ENCODE measurements at regions not wholly inside any gene's neighbourhood (a gene's known extent, or its start where the extent isn't known, plus 50 kb on each side); places are given as distances from the start of the nearest gene placed in this dataset.

DNA sequence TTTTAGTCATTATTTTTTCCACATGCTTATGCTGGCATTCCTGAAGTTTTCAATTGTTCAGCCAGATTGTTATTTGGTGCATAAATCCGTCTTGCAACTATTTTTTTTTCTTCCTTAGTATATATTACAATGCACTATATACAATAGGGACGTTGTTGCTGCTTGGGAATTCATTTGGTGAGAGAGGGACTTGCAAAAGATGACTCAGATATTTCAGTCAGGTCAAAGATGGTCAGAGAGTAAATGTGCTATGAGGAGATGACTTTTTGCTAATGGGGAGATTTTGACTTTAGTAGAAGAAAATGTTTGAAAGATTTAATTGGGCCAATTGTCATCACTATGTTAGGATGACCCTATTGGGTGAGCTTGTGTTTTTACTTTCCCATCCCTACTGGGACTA lies 348.4 kb upstream of the MTPN start:
- Mint-ChIP-seq H3K36me3 (ENCODE audit: insufficient read depth) (no peaks in the 10 kb centered on the region), H3K4me3 (no peak overlapping the region), H3K27me3 (ENCODE audit: low read depth) (no peaks in the 10 kb centered on the region), H3K4me1 (ENCODE audit: low read depth) (no peaks in the 10 kb centered on the region), H3K9me3 (no peaks in the 10 kb centered on the region)
- DNase-seq (no peak), ATAC-seq (no peak)

GRCh38 chr7:136325027-136325426 lies 347.9 kb upstream of the MTPN start:
- no peaks in the 10 kb centered on the region for H3K27me3 Mint-ChIP-seq (ENCODE audit: low read depth)
- H3K4me1 Mint-ChIP-seq (ENCODE audit: low read depth), result no peaks in the 10 kb centered on the region
- ATAC-seq, result no peak
- H3K36me3 Mint-ChIP-seq (ENCODE audit: insufficient read depth), result no peaks in the 10 kb centered on the region
- H3K9me3 Mint-ChIP-seq, result peaks cover 2% of the 10 kb centered on the region
- DNase-seq, result no peak
- no peak overlapping the region for H3K4me3 Mint-ChIP-seq

DNA sequence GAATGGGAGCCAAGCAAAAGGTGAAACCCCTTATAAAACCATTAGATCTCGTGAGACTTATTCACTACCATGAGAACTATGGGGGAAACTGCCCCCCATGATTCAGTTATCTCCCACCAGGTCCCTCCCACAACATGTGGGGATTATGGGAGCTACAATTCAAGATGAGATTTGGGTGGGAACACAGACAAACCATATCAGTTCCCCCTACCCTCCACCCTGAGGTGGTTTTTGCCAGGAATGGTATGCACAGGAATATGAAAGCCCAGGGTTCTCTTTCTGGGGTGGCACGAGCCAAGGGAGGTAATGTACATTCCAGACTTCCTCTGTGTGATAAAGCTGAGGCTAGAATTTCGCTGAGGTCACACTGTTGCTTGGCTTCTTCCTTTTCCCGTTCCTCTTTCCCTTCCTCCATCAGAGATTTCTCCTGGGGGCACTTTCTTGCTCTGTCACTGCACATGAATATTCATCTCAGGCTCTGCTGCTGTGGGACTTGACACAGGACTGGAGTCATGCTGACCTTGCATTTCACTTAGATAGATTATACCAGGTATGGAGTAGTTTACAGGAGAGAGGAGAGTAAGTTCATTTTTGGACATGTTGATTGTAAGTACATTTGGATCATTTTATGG lies 347.0 kb upstream of the MTPN start:
- peaks cover 6% of the 10 kb centered on the region for H3K9me3 Mint-ChIP-seq
- H3K4me3 Mint-ChIP-seq, result no peak overlapping the region
- H3K4me1 Mint-ChIP-seq (ENCODE audit: low read depth), result no peaks in the 10 kb centered on the region
- H3K27me3 Mint-ChIP-seq (ENCODE audit: low read depth), result no peaks in the 10 kb centered on the region
- H3K36me3 Mint-ChIP-seq (ENCODE audit: insufficient read depth), result no peaks in the 10 kb centered on the region
- ATAC-seq (no peak), DNase-seq (no peak)

DNA sequence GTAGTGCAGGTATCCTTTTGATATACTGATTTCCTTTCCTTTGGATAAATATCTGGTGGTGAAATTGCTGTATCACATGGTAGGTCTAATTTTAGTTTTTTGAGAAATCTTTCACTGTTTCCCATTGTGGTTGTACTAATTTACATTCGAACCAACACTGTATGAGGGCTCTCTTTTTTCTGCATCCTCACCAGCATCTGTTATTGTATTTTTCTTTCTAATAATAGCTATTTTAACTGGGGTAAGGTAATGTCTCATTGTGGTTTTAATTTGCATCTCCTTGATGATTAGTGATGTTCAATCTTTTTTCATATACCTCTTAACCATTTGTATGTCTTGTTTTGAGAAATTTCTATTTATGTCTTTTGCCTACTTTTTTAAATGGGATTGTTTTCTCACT lies 335.4 kb upstream of the MTPN start:
- H3K4me3 Mint-ChIP-seq, result no peak overlapping the region
- H3K36me3 Mint-ChIP-seq (ENCODE audit: insufficient read depth), result no peaks in the 10 kb centered on the region
- H3K4me1 Mint-ChIP-seq (ENCODE audit: low read depth), result no peaks in the 10 kb centered on the region
- peaks cover 22% of the 10 kb centered on the region for H3K9me3 Mint-ChIP-seq
- H3K27me3 Mint-ChIP-seq (ENCODE audit: low read depth), result no peaks in the 10 kb centered on the region
- DNase-seq (no peak), ATAC-seq (no peak)

DNA sequence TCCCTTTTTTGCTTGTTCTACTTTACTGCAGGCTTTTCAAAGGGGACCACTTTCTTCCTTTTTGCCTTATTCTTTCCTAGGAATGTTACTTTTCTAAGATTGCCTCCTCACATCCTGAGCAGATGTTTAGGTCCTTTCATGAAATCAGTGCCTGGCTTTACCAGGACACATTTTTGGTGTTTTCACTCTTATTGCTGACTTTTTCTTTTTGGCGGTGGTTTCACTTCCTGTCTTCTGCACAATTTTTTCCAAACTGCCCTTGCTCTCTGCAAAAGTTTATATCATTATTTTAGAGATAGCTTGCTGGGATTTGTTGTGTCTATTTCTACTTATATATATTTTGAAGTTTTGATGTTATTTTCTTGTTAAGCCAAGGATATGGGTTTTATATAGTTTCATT lies 332.2 kb upstream of the MTPN start:
- no peak for DNase-seq
- Mint-ChIP-seq H3K9me3 (peaks cover 16% of the 10 kb centered on the region), H3K4me3 (no peak overlapping the region), H3K4me1 (ENCODE audit: low read depth) (no peaks in the 10 kb centered on the region), H3K36me3 (ENCODE audit: insufficient read depth) (no peaks in the 10 kb centered on the region), H3K27me3 (ENCODE audit: low read depth) (no peaks in the 10 kb centered on the region)
- ATAC-seq, result no peak

DNA sequence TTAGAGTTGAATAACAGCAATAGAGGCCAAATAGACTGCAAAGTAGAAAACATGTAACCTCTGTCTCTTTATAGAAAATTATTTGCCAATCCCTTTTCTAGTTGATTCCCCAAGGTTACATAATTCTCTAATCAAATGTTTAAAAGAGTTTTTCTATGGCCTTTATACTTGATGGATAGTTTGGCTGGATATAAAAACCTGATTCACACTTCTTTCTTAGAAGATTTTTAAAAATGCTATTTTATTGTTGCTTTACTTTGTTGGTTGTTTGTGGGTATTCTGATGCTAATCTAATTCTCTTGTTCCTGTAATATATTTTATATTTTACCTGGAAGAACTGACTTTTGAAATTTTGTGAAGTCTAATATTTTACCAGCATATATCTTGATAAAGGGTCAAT lies 331.1 kb upstream of the MTPN start:
- no peak for ATAC-seq

DNA sequence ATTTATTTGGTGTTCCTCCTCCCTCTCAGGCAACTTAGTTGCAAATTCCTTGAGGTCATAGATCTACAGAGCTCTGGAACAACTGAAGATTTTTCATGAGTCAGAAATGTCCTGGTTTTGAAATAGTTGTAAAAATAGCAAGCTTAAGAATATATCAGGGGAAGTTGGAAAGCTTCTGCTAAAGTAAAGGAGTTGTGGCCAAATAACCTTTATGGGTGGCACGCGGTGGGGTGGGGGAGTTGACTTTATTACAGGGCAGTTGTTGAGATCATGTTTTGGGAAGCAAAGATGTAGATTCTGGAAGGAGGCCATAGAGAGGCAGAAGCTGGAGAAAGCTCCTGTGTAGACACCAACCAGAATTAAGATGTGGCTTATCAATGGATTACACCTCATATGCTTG lies 326.0 kb upstream of the MTPN start:
- ATAC-seq (no peak), DNase-seq (no peak)
- Mint-ChIP-seq H3K36me3 (ENCODE audit: insufficient read depth) (no peaks in the 10 kb centered on the region), H3K9me3 (peaks cover 16% of the 10 kb centered on the region), H3K4me1 (ENCODE audit: low read depth) (no peaks in the 10 kb centered on the region), H3K27me3 (ENCODE audit: low read depth) (no peaks in the 10 kb centered on the region), H3K4me3 (no peak overlapping the region)

More for the DNA sequence above, 331.1 kb upstream of the MTPN start:
- H3K9me3 Mint-ChIP-seq, result peaks cover 16% of the 10 kb centered on the region
- no peak overlapping the region for H3K4me3 Mint-ChIP-seq
- no peaks in the 10 kb centered on the region for H3K4me1 Mint-ChIP-seq (ENCODE audit: low read depth)
- no peaks in the 10 kb centered on the region for H3K27me3 Mint-ChIP-seq (ENCODE audit: low read depth)
- DNase-seq, result no peak
- H3K36me3 Mint-ChIP-seq (ENCODE audit: insufficient read depth), result no peaks in the 10 kb centered on the region

- Mint-ChIP-seq H3K9me3 (peaks cover 16% of the 10 kb centered on the region), H3K4me3 (no peak overlapping the region), H3K4me1 (ENCODE audit: low read depth) (no peaks in the 10 kb centered on the region), H3K36me3 (ENCODE audit: insufficient read depth) (no peaks in the 10 kb centered on the region), H3K27me3 (ENCODE audit: low read depth) (no peaks in the 10 kb centered on the region)
- ATAC-seq (no peak), DNase-seq (no peak)
These were observed 324.9 kb upstream of the MTPN start for GRCh38 chr7:136302049-136302448.

GRCh38 chr7:136294977-136295376 lies 317.8 kb upstream of the MTPN start:
- Mint-ChIP-seq H3K27me3 (ENCODE audit: low read depth) (no peaks in the 10 kb centered on the region), H3K4me3 (no peak overlapping the region), H3K4me1 (ENCODE audit: low read depth) (no peaks in the 10 kb centered on the region), H3K9me3 (no peaks in the 10 kb centered on the region), H3K36me3 (ENCODE audit: insufficient read depth) (no peaks in the 10 kb centered on the region)
- ATAC-seq (no peak), DNase-seq (no peak)

- no peaks in the 10 kb centered on the region for H3K4me1 Mint-ChIP-seq (ENCODE audit: low read depth)
- H3K9me3 Mint-ChIP-seq, result no peaks in the 10 kb centered on the region
- H3K4me3 Mint-ChIP-seq, result no peak overlapping the region
- ATAC-seq (no peak), DNase-seq (no peak)
- no peaks in the 10 kb centered on the region for H3K27me3 Mint-ChIP-seq (ENCODE audit: low read depth)
- H3K36me3 Mint-ChIP-seq (ENCODE audit: insufficient read depth), result no peaks in the 10 kb centered on the region
These were observed 316.8 kb upstream of the MTPN start for GRCh38 chr7:136293841-136294391.

- Mint-ChIP-seq H3K9me3 (no peaks in the 10 kb centered on the region), H3K27me3 (ENCODE audit: low read depth) (no peaks in the 10 kb centered on the region), H3K36me3 (ENCODE audit: insufficient read depth) (no peaks in the 10 kb centered on the region), H3K4me1 (ENCODE audit: low read depth) (no peaks in the 10 kb centered on the region), H3K4me3 (no peak overlapping the region)
- DNase-seq, result no peak
- ATAC-seq, result no peak
These were observed 316.1 kb upstream of the MTPN start for GRCh38 chr7:136293272-136293671.

DNA sequence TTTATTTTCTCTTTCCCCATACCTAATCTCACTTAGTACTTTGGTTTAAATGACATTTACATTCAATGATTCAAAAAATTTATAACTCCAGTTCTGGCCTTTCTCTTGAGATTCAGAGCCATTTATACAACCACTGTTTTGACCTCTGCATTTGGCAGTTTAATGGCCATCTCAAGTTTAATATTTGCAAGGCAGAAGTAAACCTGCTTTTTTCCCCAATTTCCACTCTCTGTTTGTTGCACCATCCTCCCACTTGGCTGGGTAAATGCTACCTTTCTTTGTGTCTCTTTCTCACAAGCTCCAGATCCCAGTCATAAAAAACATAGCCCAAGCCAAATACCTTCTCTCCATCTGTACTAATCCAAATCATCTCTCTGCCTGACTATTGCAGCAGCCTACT lies 315.2 kb upstream of the MTPN start:
- H3K9me3 Mint-ChIP-seq, result no peaks in the 10 kb centered on the region
- no peak overlapping the region for H3K4me3 Mint-ChIP-seq
- DNase-seq (no peak), ATAC-seq (no peak)
- no peaks in the 10 kb centered on the region for H3K36me3 Mint-ChIP-seq (ENCODE audit: insufficient read depth)
- H3K4me1 Mint-ChIP-seq (ENCODE audit: low read depth), result no peaks in the 10 kb centered on the region
- no peaks in the 10 kb centered on the region for H3K27me3 Mint-ChIP-seq (ENCODE audit: low read depth)

- no peak for ATAC-seq
- Mint-ChIP-seq H3K36me3 (ENCODE audit: insufficient read depth) (no peaks in the 10 kb centered on the region), H3K9me3 (no peaks in the 10 kb centered on the region), H3K4me3 (no peak overlapping the region), H3K4me1 (ENCODE audit: low read depth) (no peaks in the 10 kb centered on the region), H3K27me3 (ENCODE audit: low read depth) (no peaks in the 10 kb centered on the region)
- no peak for DNase-seq
These were observed 313.2 kb upstream of the MTPN start for GRCh38 chr7:136290351-136290750.

DNA sequence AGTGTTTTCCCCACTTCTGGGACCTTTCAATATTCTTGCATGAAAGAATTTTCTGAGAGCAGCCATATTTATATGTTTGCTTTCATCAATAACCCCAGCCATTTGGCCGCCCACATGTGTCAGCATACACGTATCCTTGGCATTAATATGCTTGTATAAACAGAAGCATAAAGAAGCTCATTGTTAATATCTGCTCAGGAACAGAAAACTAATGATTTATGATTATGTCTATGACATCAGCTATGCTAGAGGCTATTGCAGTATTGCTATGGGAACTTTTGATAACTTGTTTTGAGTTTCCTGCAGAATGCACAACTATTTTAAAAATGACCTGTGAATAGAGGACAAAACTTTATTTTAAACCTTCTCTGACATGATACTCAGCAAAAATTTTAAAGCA lies 300.9 kb upstream of the MTPN start:
- Mint-ChIP-seq H3K4me1 (ENCODE audit: low read depth) (no peaks in the 10 kb centered on the region), H3K36me3 (ENCODE audit: insufficient read depth) (no peaks in the 10 kb centered on the region), H3K27me3 (ENCODE audit: low read depth) (no peaks in the 10 kb centered on the region), H3K9me3 (no peaks in the 10 kb centered on the region), H3K4me3 (no peak overlapping the region)
- DNase-seq (no peak), ATAC-seq (no peak)

DNA sequence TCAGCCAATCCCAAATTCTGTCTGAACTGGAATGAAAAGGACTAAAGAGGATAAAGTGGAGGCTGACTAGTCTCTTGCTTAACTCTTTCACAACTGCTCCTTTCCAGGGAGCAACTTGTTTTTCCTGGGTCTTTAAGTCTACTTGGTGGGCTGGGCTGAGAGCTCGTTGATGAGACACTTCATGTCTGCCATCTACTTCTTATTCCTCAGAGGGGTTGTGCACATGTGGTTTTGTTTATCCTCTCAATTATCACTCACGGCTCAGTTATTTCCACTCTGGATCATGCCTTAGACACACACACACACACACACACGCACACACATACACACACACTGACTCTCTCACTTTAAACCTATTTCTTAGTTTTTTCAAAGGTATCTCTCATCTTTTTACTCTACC lies 298.6 kb upstream of the MTPN start:
- no peaks in the 10 kb centered on the region for H3K9me3 Mint-ChIP-seq
- no peak overlapping the region for H3K4me3 Mint-ChIP-seq
- no peaks in the 10 kb centered on the region for H3K4me1 Mint-ChIP-seq (ENCODE audit: low read depth)
- DNase-seq (no peak), ATAC-seq (no peak)
- no peaks in the 10 kb centered on the region for H3K36me3 Mint-ChIP-seq (ENCODE audit: insufficient read depth)
- no peaks in the 10 kb centered on the region for H3K27me3 Mint-ChIP-seq (ENCODE audit: low read depth)

All from activated T-cell treated with anti-CD3 and anti-CD28 coated beads, Interleukin-2, amount 50 U/mL, for 4 hours (primary cell).